ENCODE measurements at regions not wholly inside any gene's neighbourhood (a gene's known extent, or its start where the extent isn't known, plus 50 kb on each side); places are given as distances from the start of the nearest gene placed in this dataset.

DNA sequence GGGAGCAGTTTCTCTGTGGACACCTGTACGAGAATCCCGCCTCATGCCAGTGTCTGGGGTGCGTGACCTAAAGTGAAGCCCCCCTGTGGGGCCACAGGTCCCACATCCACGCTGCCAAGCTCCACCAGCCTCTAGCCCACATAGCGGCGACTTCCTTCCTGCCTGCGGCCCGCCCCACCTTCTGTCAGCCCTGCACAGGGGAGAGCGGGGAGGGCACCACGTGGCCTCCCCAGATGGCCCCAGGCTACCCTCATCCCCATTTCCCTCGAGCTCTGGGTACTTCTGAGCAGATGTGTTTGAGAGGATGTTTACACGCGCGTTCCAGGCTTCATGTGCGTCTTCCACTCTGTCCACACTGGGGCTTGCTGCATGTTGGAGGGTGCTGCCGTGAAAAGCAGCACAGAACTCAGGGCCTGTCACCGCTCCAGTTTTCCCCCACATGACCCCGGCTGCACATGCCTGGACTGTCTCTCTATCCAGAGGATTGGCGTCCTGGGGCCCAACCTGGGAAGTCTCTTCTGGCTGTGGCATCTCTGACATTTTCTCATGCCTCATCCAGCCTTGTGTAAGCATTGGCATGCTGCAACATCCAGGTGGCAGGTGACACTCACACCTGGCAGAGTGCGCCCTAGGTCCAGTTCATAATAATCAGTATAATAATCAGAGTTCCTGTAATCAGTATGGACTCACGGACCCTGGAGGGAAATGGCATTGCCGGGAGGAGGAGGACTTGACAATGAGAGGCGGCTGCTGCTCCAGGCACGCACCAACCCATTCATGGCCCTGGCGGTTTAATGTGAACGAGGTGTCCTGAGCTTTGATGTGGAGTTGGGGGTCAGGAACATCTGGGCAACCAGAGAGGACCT is 146.3 kb upstream of the TWIST2 start:
- DNase-seq, result no peak

DNA sequence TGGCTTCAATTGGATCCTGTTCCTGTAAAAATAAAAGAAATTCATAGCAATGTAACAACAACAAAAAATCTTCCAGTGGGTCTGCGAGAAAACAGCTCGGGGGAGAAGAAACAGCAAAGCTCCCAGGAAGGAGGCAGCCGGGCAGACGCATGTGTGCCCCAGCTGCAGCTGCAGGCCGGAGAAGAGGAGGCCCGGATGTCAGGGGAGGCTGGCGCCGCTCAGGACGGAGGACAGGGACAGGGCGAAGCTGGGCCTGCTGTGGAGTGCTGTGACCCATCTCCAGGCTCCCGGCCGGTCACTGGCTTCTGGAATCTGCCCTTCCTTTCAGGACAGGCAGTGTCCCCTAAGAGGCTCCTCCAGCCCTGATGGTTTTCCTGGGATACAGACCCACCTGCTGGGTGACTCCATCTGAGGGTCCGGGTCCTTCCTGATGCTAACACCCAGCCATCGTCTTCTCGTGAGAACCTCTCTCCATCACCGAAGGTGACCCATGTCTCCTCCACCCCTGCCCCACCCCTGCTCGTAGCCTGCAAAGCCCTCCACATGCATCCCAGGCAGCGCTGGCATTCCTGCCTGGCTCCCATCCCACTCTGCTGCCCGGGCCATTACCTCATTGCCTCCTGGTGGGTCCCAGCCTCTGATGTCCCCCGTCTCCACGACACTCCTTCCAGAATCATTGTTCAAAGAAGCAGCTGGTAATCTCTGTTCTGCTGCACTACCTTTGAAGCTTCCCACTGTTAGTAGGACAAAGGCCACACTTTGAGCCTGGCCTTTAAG is 145.4 kb upstream of the TWIST2 start:
- no peak for DNase-seq

DNA sequence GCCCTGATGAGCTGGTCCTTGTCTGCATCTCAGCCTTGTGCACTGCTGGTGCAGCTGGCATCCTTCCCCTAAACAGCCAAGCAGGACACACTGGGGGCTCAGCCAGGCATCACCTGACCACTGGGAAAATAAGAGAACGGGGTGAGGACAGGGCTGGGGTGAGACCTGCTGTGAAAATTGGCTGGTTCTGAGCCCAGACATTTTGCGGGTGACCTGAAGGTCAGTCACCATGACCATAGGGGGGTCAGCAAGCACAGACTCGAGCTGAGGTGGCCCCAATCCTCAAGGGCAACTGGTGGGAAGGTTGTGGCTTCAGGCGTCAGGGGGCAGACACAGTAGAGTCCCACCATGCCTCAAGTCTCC is 144.9 kb upstream of the TWIST2 start:
- no peak for DNase-seq

DNA sequence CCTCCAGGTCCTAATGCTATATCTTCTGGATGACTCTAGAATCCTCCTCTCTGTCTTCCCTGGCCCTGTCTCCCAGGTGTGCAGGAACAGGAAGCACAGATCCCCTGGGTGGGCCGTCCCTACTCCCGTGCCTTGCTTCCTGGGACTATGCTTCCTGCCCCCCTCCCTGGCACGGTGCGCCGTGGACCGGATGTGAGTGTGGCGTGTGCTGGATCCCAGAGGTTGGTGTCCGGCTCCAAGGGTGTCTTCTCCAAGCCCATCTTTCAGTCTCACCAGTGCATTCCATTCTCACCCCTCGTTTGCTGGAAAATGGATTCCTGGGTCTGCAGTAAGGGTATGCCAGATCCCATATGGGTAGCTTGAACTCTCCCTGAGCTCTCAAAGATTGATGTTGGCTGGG is 144.4 kb upstream of the TWIST2 start:
- no peak for DNase-seq

DNA sequence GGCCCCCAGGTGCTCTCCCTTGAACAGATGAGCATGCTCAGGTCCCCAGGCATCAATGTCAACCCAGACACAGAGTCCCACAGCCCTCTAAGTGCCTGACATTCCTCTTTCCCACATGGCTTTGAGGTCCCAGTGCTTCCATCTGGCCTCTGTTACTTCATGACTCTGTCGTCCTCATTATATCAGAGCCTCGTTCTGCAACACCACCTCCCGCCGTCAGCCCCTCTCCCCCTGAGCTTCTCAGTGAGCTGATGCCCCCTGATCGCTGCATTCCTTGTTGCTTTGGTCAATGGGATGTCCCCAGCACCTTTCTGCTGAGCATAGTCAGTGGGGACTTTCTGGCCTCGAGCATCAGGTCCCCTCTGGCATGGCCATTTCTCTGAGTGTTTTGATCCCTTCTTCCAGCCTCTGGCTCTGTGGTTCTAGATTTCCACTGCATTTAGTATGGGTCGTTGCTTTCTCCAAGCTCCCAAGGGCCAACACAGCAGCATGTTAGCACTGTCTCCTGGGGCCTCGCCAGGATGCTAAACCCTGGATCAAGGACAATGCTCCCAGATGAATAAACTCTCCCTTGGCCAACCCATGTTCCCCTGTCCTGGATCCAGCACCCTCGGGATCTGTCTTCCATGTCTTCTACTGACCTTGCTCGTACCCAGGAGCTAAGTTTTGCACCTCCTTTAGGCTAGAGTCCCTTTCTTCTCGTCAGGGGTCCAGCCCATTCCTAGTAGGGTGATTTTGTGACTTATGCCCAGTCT is 143.2 kb upstream of the TWIST2 start:
- DNase-seq, result no peak

DNA sequence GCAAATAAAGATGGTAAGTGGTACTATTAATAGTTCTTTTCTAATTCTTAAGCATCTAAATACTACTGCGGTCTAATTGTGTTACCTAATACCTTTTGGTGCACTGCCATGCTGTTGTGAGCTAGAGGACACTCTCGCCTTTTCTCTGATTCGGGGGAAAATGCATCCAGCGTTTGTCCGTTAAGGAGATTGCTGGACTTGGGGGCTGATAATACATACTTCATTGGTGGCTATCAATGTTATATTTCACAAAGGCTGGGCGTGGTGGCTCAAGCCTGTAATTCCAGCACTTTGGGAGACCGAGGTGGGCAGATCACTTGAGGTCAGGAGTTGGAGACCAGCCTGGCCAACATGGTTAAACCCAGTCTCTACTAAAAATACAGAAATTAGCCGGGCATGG is 141.7 kb upstream of the TWIST2 start:
- DNase-seq, result no peak

DNA sequence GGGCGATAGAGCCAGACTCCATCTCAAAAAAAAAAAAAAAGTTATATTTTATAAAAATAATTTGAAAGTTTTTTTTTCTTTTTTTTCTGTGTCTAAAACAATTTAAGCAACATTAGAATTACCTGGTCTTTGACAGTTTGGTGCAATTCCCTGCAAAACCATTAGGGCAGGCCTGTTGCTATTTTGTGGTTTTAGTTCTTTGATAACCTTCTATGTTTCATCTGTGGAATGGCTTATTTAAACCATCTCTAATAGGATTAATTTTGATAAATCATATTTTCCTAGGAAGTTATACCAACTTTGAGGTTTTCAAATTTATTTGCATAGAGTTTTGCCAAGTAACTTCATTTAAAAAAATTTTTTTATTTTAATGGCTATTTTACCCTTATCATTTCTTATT is 141.2 kb upstream of the TWIST2 start:
- DNase-seq, result no peak

DNA sequence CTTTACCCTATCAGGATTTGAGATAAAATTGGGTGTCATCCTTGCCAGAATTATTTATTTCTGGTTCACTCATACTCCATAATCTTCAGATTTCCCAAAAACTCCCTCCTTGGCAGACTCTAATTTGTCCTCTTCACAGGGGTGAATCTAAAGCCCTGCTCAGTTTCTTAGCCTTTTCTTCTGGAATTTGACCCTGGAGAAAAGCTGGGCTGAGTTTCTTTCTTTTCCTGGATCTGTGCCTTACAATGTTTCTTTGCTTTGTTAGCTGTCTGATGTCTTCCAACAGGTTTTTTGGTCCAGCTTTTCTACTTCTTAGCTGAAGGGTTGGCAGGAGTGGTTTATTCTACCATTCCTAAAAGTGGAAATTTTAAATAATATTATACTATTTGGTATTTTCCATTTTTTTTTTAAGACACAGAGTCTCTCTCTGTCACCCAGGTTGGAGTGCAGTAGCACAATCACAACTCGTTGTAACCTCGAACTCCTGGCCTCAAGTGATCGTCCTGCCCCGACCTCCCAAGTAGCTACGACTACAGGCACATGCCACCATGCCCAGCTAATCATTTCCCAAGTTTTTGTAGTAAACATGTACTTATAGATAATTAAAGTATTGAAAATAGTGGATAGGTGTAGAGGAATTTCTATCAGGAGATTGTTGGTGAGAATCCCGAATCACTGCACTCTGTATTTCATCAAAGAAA is 138.4 kb upstream of the TWIST2 start:
- no peak for DNase-seq

DNA sequence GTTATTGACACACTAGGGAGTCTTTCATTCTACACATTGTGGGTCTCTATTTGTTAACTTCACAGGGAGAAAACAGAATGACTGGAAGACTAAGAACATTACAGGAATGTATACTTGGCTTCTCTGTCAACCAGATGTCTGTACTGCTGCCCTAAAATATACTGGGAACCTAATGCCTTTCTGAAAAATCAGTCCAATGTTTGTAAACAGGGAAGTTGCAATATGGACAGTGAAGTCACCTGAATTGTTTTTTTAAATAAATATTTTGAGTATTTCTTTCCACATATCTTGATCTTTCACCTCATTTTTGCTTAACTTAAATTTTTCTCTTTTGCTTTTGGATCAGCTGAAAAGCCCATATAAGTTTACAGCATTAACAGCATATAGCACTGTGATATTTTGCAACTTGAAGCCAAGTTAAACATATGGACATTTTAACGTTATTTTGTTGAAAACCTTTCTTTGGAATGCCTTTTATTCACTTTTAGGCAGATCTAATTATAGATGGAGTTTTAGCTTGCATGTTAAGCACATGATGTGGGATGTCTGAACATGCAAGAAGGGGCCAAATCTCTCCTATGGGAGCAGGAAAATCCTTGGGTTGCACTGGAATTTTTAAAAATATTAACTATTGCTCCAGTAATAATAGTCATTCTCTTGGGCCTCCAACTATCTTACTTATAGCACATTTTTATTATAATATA is 137.7 kb upstream of the TWIST2 start:
- no peak for DNase-seq

DNA sequence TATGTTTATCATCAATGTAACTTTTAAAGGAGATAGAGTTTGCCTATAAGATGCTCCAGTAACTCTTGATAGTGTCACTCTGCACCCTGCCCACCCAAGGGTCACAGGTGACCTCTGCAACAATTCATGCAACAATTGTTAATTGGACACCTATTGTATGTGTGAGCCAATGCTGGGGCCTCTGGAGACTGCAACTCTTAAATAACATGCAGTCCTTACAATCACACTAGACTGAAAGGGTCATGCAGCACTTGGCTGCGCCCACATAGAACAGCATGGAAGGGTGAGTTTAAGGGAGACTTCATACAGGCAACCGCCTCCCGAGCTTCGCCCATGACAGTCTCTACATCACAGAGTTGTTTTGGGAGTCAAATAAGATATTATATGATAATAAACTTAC is 137.1 kb upstream of the TWIST2 start:
- DNase-seq, result no peak

DNA sequence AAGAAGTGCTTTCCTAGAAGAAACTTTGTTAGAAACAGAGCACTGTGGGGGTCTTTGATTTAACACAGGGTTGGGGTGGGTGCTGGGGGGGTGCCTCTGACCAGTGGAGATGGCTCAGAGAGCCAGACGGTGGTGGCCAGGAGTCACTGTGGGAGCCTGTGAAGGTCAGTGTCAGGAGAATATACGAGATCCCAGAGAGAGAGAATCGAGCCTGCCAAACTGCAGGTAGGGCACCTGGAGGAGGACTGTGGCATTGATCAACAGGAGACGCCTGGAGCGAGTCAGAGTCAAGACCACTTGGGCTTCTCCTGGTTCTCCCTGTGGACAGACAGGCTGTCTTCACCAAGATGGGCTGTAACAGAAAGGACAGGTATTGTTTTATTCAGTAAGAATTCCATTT is 136.5 kb upstream of the TWIST2 start:
- DNase-seq, result no peak

DNA sequence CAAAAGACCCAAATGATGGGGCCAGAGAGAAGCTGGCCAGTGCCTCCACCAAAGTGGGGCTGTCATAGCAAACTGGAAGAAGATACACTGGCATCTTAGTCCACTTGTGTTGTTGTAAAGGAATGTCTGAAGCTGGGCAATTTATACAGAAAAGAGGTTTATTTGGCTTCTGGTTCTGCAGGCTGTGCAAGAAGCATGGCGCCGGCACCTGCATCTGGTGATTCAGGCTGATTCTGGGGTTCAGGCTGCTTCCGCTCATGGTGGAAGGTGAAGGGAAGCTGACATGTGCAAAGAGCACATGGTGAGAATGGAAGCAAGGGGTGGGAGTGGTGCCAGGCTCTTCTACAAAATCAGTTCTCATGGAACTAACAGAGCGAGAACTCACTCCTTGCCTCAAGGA is 135.9 kb upstream of the TWIST2 start:
- no peak for DNase-seq

DNA sequence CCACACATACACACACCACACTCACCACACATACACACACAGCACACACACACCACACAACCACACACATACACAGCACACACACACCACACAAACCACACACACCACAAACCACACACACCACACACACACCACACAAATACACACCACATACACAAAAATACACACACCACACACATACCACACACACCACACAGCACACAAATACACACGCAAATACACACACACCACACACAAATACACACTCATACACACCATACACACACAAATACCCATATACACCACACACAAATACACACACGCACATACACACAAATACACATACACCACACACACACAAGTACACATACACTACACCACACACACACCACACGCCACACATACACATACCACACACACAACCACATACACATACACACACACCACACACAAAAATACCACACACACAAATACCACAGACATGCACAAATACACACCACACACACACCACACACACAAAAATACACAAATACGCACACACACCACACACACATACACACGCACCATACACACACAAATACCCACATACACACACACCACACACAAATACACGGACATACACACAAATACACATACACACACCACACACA is 134.6 kb upstream of the TWIST2 start:
- DNase-seq, result no peak

DNA sequence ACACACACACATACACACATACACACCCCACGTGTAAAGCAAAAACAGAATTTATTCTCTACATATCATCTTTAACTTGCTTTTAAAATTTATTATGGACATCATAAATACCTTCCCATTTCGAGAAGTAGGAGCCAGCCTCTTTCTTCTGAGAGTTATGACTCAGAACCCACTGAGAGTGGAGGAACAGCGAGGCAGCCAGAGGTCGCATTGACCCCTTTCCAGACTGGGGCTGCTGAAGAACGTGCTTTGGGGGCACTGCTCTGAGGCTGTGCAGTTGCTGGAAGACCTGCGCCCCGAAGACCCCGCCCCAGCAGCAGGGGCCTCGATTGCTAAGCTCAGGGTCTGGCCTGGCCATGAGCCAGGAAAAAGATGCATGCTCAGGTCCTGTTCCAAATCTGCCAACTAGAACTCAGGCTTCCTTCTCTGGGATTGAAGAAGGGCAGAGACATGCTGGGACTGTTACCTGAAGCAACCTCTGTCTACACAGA is 133.8 kb upstream of the TWIST2 start:
- DNase-seq, result no peak

DNA sequence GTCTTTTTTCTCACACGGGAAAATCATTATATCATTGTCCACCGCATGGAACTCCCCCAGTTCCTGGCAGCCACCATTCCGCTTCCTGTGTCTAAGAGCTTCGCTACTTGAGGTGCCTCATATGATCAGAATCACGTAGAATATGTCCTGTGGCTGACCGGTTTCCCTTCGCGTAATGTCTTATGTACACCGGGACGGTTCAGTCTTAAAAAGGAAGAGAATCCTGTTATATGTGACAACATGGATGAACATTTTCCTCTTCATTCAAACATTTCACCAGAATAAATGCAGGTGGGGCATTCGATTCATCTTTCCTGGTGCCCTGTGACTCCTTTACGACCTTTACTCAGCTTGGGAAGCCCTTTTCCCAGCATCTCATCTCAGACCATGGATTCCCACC is 131.7 kb upstream of the TWIST2 start:
- DNase-seq, result no peak

DNA sequence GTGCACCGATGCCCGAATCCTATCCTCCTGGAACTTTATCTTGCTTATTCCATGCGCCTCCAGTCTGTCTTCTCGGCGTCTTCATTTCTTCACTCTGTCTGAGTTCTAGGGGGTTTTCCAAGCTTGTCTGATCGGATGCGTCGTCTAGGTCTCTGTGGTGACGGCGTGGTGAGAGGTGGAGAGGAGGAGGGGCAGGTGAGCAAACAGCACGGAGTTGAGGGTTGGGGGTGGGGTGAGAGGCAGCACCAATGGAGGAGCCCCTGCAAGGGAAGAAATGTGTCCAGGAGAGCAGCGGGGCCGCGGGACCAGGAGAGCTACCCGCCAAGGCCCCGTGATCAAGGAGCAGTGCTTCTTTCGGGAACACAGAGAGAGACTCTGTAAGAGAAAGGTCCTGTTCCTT is 131.3 kb upstream of the TWIST2 start:
- no peak for DNase-seq

DNA sequence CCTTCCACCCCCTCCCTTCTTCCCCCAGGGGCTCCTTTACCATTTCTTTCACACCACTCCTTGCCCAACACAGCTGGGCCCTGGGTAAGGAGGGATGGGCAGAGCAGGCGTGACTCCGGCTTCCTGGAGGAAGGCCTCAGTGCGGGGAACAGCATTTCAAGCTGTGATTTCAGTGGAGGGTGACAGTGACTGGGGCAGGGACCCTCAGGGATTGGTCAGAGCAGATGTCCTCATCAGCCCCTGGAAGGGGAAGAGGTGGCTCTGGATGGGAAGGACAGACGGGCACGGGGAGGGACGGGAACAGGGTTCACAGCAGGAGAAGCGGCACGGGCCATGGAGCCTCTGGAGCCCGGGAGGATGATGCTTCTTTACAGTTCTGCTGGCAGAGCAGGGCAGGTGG is 130.8 kb upstream of the TWIST2 start:
- no peak for DNase-seq

DNA sequence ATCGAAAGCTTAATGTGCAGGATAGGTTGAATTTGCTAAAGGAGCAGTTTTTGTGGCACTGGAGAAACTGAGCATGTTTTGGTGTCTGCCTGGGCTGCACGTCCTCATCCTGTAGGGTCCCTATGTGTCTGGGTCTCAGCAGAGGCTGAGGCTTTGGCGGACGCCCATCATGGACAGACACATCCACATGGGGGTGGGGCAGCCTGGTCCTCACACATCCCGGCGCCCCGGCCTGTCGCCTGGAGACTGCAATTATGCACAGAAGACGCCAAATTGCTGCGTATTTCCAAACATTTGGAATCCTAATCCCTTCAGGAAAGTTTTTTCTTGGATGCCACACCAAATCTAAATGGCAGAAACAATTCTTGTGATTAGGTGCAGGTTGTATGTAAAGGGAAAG is 128.2 kb upstream of the TWIST2 start:
- no peak for DNase-seq

DNA sequence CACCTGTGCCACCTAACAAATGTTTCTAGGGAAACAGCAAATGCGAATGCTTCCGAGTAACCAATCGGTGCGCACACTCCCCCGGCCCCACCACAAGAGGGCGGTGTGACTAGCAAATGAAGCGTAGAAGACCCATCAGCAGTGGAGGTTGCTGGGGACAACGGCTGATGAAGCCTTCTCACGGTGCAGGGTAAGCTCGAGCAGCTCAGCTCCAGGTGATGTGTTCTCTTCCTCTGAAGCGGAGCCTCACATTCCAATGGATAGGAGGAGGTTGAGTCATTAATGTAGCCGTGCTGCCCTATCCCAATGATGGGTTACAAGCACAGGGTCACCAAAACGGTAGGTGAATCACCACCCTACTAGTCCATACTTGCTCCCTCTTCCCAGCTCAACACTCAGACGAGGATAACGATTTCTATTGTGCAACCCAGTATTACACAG is 127.6 kb upstream of the TWIST2 start:
- DNase-seq, result no peak

DNA sequence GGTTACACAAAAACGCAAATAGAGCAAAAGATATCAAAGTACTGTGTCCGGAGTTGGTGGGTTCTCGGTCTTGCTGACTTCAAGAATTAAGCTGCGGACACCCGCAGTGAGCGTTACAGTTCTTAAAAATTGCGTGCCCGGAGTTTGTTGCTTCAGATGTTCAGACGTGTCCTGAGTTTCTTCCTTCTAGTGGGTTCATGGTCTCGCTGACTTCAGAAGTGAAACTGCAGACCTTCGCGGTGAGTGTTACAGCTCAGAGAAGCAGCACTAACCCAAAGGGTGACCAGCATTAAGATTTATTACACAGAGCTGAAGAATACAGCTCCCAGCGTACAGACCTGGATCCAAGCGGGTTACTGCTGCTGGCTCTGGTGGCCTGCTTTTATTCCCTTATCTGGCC is 125.7 kb upstream of the TWIST2 start:
- no peak for DNase-seq

DNA sequence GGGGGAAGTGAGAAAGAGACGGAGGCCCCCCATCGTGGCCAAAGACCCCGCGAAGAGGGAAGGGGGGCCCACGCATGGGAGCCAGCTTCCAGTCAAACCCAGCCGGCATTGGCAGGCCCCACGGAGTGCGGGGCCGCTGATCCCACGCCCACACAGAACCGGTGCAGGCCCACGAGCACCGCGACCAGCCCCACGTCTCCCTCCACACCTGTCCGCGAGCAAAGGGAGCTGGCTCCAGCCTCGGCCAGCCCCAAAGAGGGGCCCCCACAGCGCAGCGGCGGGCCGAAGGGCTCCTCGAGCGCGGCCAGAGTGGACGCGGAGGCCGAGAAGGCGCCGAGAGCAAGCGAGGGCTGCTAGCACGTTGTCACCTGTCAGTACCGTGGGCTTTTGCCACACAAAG is 125.0 kb upstream of the TWIST2 start:
- no peak for DNase-seq
